ENCODE measurements at regions not wholly inside any gene's neighbourhood (a gene's known extent, or its start where the extent isn't known, plus 50 kb on each side); places are given as distances from the start of the nearest gene placed in this dataset.

GRCh38 chr5:118722122-118723020 lies 266.0 kb downstream of the DTWD2 start:
- Mint-ChIP-seq H3K4me3 (no peak overlapping the region), H3K36me3 (ENCODE audit: low read depth) (no peaks in the 10 kb centered on the region), H3K9me3 (no peaks in the 10 kb centered on the region), H3K27ac (no peak overlapping the region), H3K27me3 (ENCODE audit: insufficient read depth) (no peaks in the 10 kb centered on the region), H3K4me1 (ENCODE audit: low read depth) (no peaks in the 10 kb centered on the region)
- intact Hi-C loops (cut with micrococcal nuclease) = no loop called here
- no peak for DNase-seq (ENCODE audit: low spot score)

GRCh38 chr5:118711727-118712126 lies 276.6 kb downstream of the DTWD2 start:
- no peaks in the 10 kb centered on the region for H3K36me3 Mint-ChIP-seq (ENCODE audit: low read depth)
- no peak for DNase-seq (ENCODE audit: low spot score)
- H3K27ac Mint-ChIP-seq = no peak overlapping the region
- H3K4me1 Mint-ChIP-seq (ENCODE audit: low read depth) = no peaks in the 10 kb centered on the region
- H3K9me3 Mint-ChIP-seq = peaks cover 10% of the 10 kb centered on the region
- peaks cover 3% of the 10 kb centered on the region for H3K27me3 Mint-ChIP-seq (ENCODE audit: insufficient read depth)
- intact Hi-C loops (cut with micrococcal nuclease) = no loop called here
- no peak overlapping the region for H3K4me3 Mint-ChIP-seq

- no peak for DNase-seq (ENCODE audit: low spot score)
- Mint-ChIP-seq H3K4me1 (ENCODE audit: low read depth) (no peaks in the 10 kb centered on the region), H3K27ac (no peak overlapping the region), H3K27me3 (ENCODE audit: insufficient read depth) (no peaks in the 10 kb centered on the region), H3K9me3 (peaks cover 22% of the 10 kb centered on the region), H3K36me3 (ENCODE audit: low read depth) (no peaks in the 10 kb centered on the region), H3K4me3 (no peak overlapping the region)
- intact Hi-C loops (cut with micrococcal nuclease) = no loop called here
These were observed 282.2 kb downstream of the DTWD2 start for GRCh38 chr5:118705959-118706667.

GRCh38 chr5:118703241-118703640 lies 285.1 kb downstream of the DTWD2 start:
- no peak overlapping the region for H3K27ac Mint-ChIP-seq
- no peak for DNase-seq (ENCODE audit: low spot score)
- H3K9me3 Mint-ChIP-seq = peaks cover 22% of the 10 kb centered on the region
- no peak overlapping the region for H3K4me3 Mint-ChIP-seq
- no peaks in the 10 kb centered on the region for H3K27me3 Mint-ChIP-seq (ENCODE audit: insufficient read depth)
- no peaks in the 10 kb centered on the region for H3K4me1 Mint-ChIP-seq (ENCODE audit: low read depth)
- intact Hi-C loops (cut with micrococcal nuclease) = no loop called here
- no peaks in the 10 kb centered on the region for H3K36me3 Mint-ChIP-seq (ENCODE audit: low read depth)

- no peak for DNase-seq (ENCODE audit: low spot score)
- intact Hi-C loops (cut with micrococcal nuclease) = no loop called here
- Mint-ChIP-seq H3K27ac (no peak overlapping the region), H3K27me3 (ENCODE audit: insufficient read depth) (no peaks in the 10 kb centered on the region), H3K36me3 (ENCODE audit: low read depth) (no peaks in the 10 kb centered on the region), H3K4me3 (no peak overlapping the region), H3K9me3 (peaks cover 22% of the 10 kb centered on the region), H3K4me1 (ENCODE audit: low read depth) (no peaks in the 10 kb centered on the region)
These were observed 286.6 kb downstream of the DTWD2 start for GRCh38 chr5:118701791-118702190.

- Mint-ChIP-seq H3K4me3 (no peak overlapping the region), H3K4me1 (ENCODE audit: low read depth) (no peaks in the 10 kb centered on the region), H3K36me3 (ENCODE audit: low read depth) (no peaks in the 10 kb centered on the region), H3K27me3 (ENCODE audit: insufficient read depth) (no peaks in the 10 kb centered on the region), H3K27ac (no peak overlapping the region), H3K9me3 (peaks cover 22% of the 10 kb centered on the region)
- intact Hi-C loops (cut with micrococcal nuclease) = no loop called here
- DNase-seq (ENCODE audit: low spot score) = no peak
These were observed 287.8 kb downstream of the DTWD2 start for GRCh38 chr5:118700510-118700909.

GRCh38 chr5:118698774-118699173 lies 289.6 kb downstream of the DTWD2 start:
- H3K27me3 Mint-ChIP-seq (ENCODE audit: insufficient read depth) = no peaks in the 10 kb centered on the region
- intact Hi-C loops (cut with micrococcal nuclease) = no loop called here
- no peak overlapping the region for H3K4me3 Mint-ChIP-seq
- no peaks in the 10 kb centered on the region for H3K36me3 Mint-ChIP-seq (ENCODE audit: low read depth)
- H3K4me1 Mint-ChIP-seq (ENCODE audit: low read depth) = no peaks in the 10 kb centered on the region
- peaks cover 18% of the 10 kb centered on the region for H3K9me3 Mint-ChIP-seq
- DNase-seq (ENCODE audit: low spot score) = no peak
- no peak overlapping the region for H3K27ac Mint-ChIP-seq

GRCh38 chr5:118696076-118696475 lies 292.3 kb downstream of the DTWD2 start:
- DNase-seq (ENCODE audit: low spot score) = no peak
- no peaks in the 10 kb centered on the region for H3K9me3 Mint-ChIP-seq
- H3K36me3 Mint-ChIP-seq (ENCODE audit: low read depth) = no peaks in the 10 kb centered on the region
- H3K4me1 Mint-ChIP-seq (ENCODE audit: low read depth) = no peaks in the 10 kb centered on the region
- intact Hi-C loops (cut with micrococcal nuclease) = no loop called here
- H3K27ac Mint-ChIP-seq = no peak overlapping the region
- H3K27me3 Mint-ChIP-seq (ENCODE audit: insufficient read depth) = no peaks in the 10 kb centered on the region
- H3K4me3 Mint-ChIP-seq = no peak overlapping the region

- H3K4me1 Mint-ChIP-seq (ENCODE audit: low read depth) = no peaks in the 10 kb centered on the region
- H3K27me3 Mint-ChIP-seq (ENCODE audit: insufficient read depth) = no peaks in the 10 kb centered on the region
- H3K36me3 Mint-ChIP-seq (ENCODE audit: low read depth) = no peaks in the 10 kb centered on the region
- H3K9me3 Mint-ChIP-seq = no peaks in the 10 kb centered on the region
- DNase-seq (ENCODE audit: low spot score) = no peak
- no peak overlapping the region for H3K27ac Mint-ChIP-seq
- H3K4me3 Mint-ChIP-seq = no peak overlapping the region
- intact Hi-C loops (cut with micrococcal nuclease) = no loop called here
These were observed 295.5 kb downstream of the DTWD2 start for GRCh38 chr5:118692811-118693342.

GRCh38 chr5:118687661-118688621 lies 300.4 kb downstream of the DTWD2 start:
- intact Hi-C loops (cut with micrococcal nuclease) = no loop called here
- no peaks in the 10 kb centered on the region for H3K36me3 Mint-ChIP-seq (ENCODE audit: low read depth)
- H3K27ac Mint-ChIP-seq = no peak overlapping the region
- no peak overlapping the region for H3K4me3 Mint-ChIP-seq
- DNase-seq (ENCODE audit: low spot score) = no peak
- H3K9me3 Mint-ChIP-seq = no peaks in the 10 kb centered on the region
- no peaks in the 10 kb centered on the region for H3K27me3 Mint-ChIP-seq (ENCODE audit: insufficient read depth)
- no peaks in the 10 kb centered on the region for H3K4me1 Mint-ChIP-seq (ENCODE audit: low read depth)

- no peaks in the 10 kb centered on the region for H3K9me3 Mint-ChIP-seq
- no peaks in the 10 kb centered on the region for H3K36me3 Mint-ChIP-seq (ENCODE audit: low read depth)
- H3K27me3 Mint-ChIP-seq (ENCODE audit: insufficient read depth) = no peaks in the 10 kb centered on the region
- H3K27ac Mint-ChIP-seq = no peak overlapping the region
- H3K4me3 Mint-ChIP-seq = no peak overlapping the region
- intact Hi-C loops (cut with micrococcal nuclease) = no loop called here
- no peak for DNase-seq (ENCODE audit: low spot score)
- no peaks in the 10 kb centered on the region for H3K4me1 Mint-ChIP-seq (ENCODE audit: low read depth)
These were observed 301.2 kb downstream of the DTWD2 start for GRCh38 chr5:118687100-118687499.

- H3K4me3 Mint-ChIP-seq = no peak overlapping the region
- H3K27ac Mint-ChIP-seq = no peak overlapping the region
- no peaks in the 10 kb centered on the region for H3K27me3 Mint-ChIP-seq (ENCODE audit: insufficient read depth)
- intact Hi-C loops (cut with micrococcal nuclease) = no loop called here
- DNase-seq (ENCODE audit: low spot score) = no peak
- no peaks in the 10 kb centered on the region for H3K9me3 Mint-ChIP-seq
- no peaks in the 10 kb centered on the region for H3K4me1 Mint-ChIP-seq (ENCODE audit: low read depth)
- no peaks in the 10 kb centered on the region for H3K36me3 Mint-ChIP-seq (ENCODE audit: low read depth)
These were observed 306.7 kb downstream of the DTWD2 start for GRCh38 chr5:118681655-118682054.
